CD4-positive, CD25-positive, alpha-beta regulatory T cell (primary cell): ENCODE measurements at regions not wholly inside any gene's neighbourhood (a gene's known extent, or its start where the extent isn't known, plus 50 kb on each side); places are given as distances from the start of the nearest gene placed in this dataset.
"Not testable (repeated sequence)": the region's sequence is repeated elsewhere in the genome, so short reads cannot be mapped to it uniquely, and the experiment has no call there.

Experiments
- ATAC-seq, 2 donors: fragments of 150-1000 bp; cut with Tn5 transposase; one replicate each; pipeline ENCODE4 v1.10.0; 2021; ENCODE audit warnings: low read depth in 2 of 2, moderate number of reproducible peaks in 2 of 2, moderate library complexity in 1 of 2
- DNase-seq, 3 donors: peaks; one replicate each; pipeline versions ENCODE4 v3.0.0 to v3.0.0-alpha.2; 2012 to 2022; ENCODE audit warnings: mixed read lengths in 1 of 3
- H3K27ac ChIP-seq: one replicate; pipeline ENCODE4 v1.7.0; 2013; ENCODE audit warnings: mild to moderate bottlenecking, low read length; ENCODE audit not compliant: insufficient read depth, poor library complexity, severe bottlenecking
- H3K27me3 ChIP-seq: one replicate; pipeline ENCODE4 v1.7.0; 2013; ENCODE audit warnings: low read length; ENCODE audit not compliant: control insufficient read depth, insufficient read depth
- H3K36me3 ChIP-seq: one replicate; pipeline ENCODE4 v1.7.0; 2013; ENCODE audit warnings: mild to moderate bottlenecking, low read length, moderate library complexity; ENCODE audit not compliant: control insufficient read depth, insufficient read depth
- H3K4me1 ChIP-seq: 2 replicates; pipeline ENCODE4 v1.7.0; 2013; ENCODE audit warnings: mild to moderate bottlenecking, low read length; ENCODE audit not compliant: insufficient read depth, control insufficient read depth, poor library complexity, severe bottlenecking
- H3K4me3 ChIP-seq: one replicate; pipeline ENCODE4 v1.7.0; 2013; ENCODE audit warnings: low read depth, mild to moderate bottlenecking, low read length, moderate library complexity
- H3K9me3 ChIP-seq, 2 experiments: 1 replicate in 1 of 2; 2 replicates in 1 of 2; pipeline ENCODE4 v1.7.0; 2013; ENCODE audit warnings: low read length in 2 of 2, mild to moderate bottlenecking in 1 of 2, moderate library complexity in 1 of 2; ENCODE audit not compliant: control insufficient read depth in 2 of 2
- H3K27ac Mint-ChIP-seq, 3 donors: one replicate each; pipeline ENCODE4 v1.8.0; 2020 to 2022; ENCODE audit warnings: mild to moderate bottlenecking in 3 of 3, mixed read lengths in 3 of 3, moderate library complexity in 2 of 3
- H3K27me3 Mint-ChIP-seq: one replicate; pipeline ENCODE4 v1.8.0; 2022; ENCODE audit warnings: mild to moderate bottlenecking, mixed read lengths
- H3K36me3 Mint-ChIP-seq: one replicate; pipeline ENCODE4 v1.8.0; 2020; ENCODE audit warnings: mixed read lengths
- H3K4me1 Mint-ChIP-seq, 4 donors: one replicate each; pipeline ENCODE4 v1.8.0; 2020 to 2022; ENCODE audit warnings: mixed read lengths in 4 of 4, mild to moderate bottlenecking in 1 of 4
- H3K4me3 Mint-ChIP-seq, 4 donors: one replicate each; pipeline ENCODE4 v1.8.0; 2020 to 2022; ENCODE audit warnings: mild to moderate bottlenecking in 4 of 4, mixed read lengths in 4 of 4, moderate library complexity in 3 of 4
- H3K9me3 Mint-ChIP-seq, 7 donors: one replicate each; pipeline ENCODE4 v1.8.0; 2020 to 2022; ENCODE audit warnings: mixed read lengths in 7 of 7, mild to moderate bottlenecking in 3 of 7, moderate library complexity in 2 of 7

- Mint-ChIP-seq H3K4me3 (no peak overlapping the region), H3K27ac (no peak overlapping the region), H3K9me3 (peaks cover 0 to 7% (median 2%) of the 10 kb centered on the region in 7 donors), H3K4me1 (no peaks in the 10 kb centered on the region), H3K27me3 (peaks cover 4% of the 10 kb centered on the region), H3K36me3 (no peaks in the 10 kb centered on the region)
- no peaks in the 10 kb centered on the region for H3K27me3 ChIP-seq
- no peaks in the 10 kb centered on the region for H3K36me3 ChIP-seq
- H3K9me3 ChIP-seq = no peaks in the 10 kb centered on the region
- ATAC-seq = no peak
- H3K4me3 ChIP-seq = no peak overlapping the region
- no peaks in the 10 kb centered on the region for H3K4me1 ChIP-seq
- DNase-seq = no peak
- no peak overlapping the region for H3K27ac ChIP-seq
Observed at GRCh38 chr7:91614431-91614830, 266.1 kb downstream of the MTERF1 start.

- Mint-ChIP-seq H3K27me3 (no peaks in the 10 kb centered on the region), H3K4me3 (no peak overlapping the region), H3K36me3 (no peaks in the 10 kb centered on the region), H3K9me3 (peaks cover 0 to 7% (median 0%) of the 10 kb centered on the region in 7 donors), H3K4me1 (no peaks in the 10 kb centered on the region), H3K27ac (no peak overlapping the region)
- Histone ChIP-seq H3K27me3 (no peaks in the 10 kb centered on the region), H3K27ac (no peak overlapping the region), H3K4me3 (no peak overlapping the region), H3K4me1 (no peaks in the 10 kb centered on the region), H3K36me3 (no peaks in the 10 kb centered on the region), H3K9me3 (no peaks in the 10 kb centered on the region)
- ATAC-seq (no peak), DNase-seq (no peak)
Observed at GRCh38 chr7:91618776-91619765, 261.4 kb downstream of the MTERF1 start.

GRCh38 chr7:91620827-91621226 is 259.7 kb downstream of the MTERF1 start:
- Histone ChIP-seq H3K27me3 (no peaks in the 10 kb centered on the region), H3K9me3 (no peaks in the 10 kb centered on the region), H3K4me1 (no peaks in the 10 kb centered on the region), H3K36me3 (no peaks in the 10 kb centered on the region), H3K4me3 (no peak overlapping the region), H3K27ac (no peak overlapping the region)
- H3K4me3 Mint-ChIP-seq = no peak overlapping the region
- H3K36me3 Mint-ChIP-seq = no peaks in the 10 kb centered on the region
- H3K4me1 Mint-ChIP-seq = no peaks in the 10 kb centered on the region
- peaks cover 0 to 6% (median 2%) of the 10 kb centered on the region in 7 donors for H3K9me3 Mint-ChIP-seq
- no peak overlapping the region for H3K27ac Mint-ChIP-seq
- DNase-seq (no peak), ATAC-seq (no peak)
- no peaks in the 10 kb centered on the region for H3K27me3 Mint-ChIP-seq

GRCh38 chr7:91627324-91627723 is 253.2 kb downstream of the MTERF1 start:
- H3K27ac Mint-ChIP-seq = not testable (repeated sequence)

GRCh38 chr7:91628742-91629141 is 251.8 kb downstream of the MTERF1 start:
- no peak overlapping the region for H3K27ac ChIP-seq
- Mint-ChIP-seq H3K36me3 (no peaks in the 10 kb centered on the region), H3K27me3 (no peaks in the 10 kb centered on the region), H3K4me3 (no peak overlapping the region), H3K9me3 (peaks cover 0 to 7% (median 2%) of the 10 kb centered on the region in 7 donors), H3K27ac (no peak overlapping the region), H3K4me1 (no peaks in the 10 kb centered on the region)
- H3K36me3 ChIP-seq = no peaks in the 10 kb centered on the region
- no peak overlapping the region for H3K4me3 ChIP-seq
- no peaks in the 10 kb centered on the region for H3K9me3 ChIP-seq
- DNase-seq (no peak), ATAC-seq (no peak)
- no peaks in the 10 kb centered on the region for H3K27me3 ChIP-seq
- no peaks in the 10 kb centered on the region for H3K4me1 ChIP-seq

More at GRCh38 chr7:91627324-91627723, 253.2 kb downstream of the MTERF1 start:
- H3K4me3 ChIP-seq, H3K27ac ChIP-seq, H3K36me3 ChIP-seq, ATAC-seq, H3K4me1 Mint-ChIP-seq, DNase-seq, H3K4me1 ChIP-seq, H3K27me3 Mint-ChIP-seq, H3K4me3 Mint-ChIP-seq, H3K9me3 ChIP-seq, H3K27me3 ChIP-seq, H3K36me3 Mint-ChIP-seq, H3K9me3 Mint-ChIP-seq: not testable (repeated sequence)

- H3K36me3 Mint-ChIP-seq = no peaks in the 10 kb centered on the region
- H3K4me1 Mint-ChIP-seq = no peaks in the 10 kb centered on the region
- no peak for ATAC-seq
- H3K4me3 Mint-ChIP-seq = no peak overlapping the region
- H3K4me1 ChIP-seq = no peaks in the 10 kb centered on the region
- no peaks in the 10 kb centered on the region for H3K9me3 ChIP-seq
- no peaks in the 10 kb centered on the region for H3K27me3 ChIP-seq
- H3K9me3 Mint-ChIP-seq = peaks cover 0 to 10% (median 2%) of the 10 kb centered on the region in 7 donors
- no peak overlapping the region for H3K27ac ChIP-seq
- H3K27me3 Mint-ChIP-seq = no peaks in the 10 kb centered on the region
- no peak for DNase-seq
- no peaks in the 10 kb centered on the region for H3K36me3 ChIP-seq
- H3K27ac Mint-ChIP-seq = no peak overlapping the region
- no peak overlapping the region for H3K4me3 ChIP-seq
Observed at GRCh38 chr7:91630581-91631380, 249.7 kb downstream of the MTERF1 start.

GRCh38 chr7:91632234-91632940 is 248.1 kb downstream of the MTERF1 start:
- H3K9me3 Mint-ChIP-seq = peaks cover 0 to 9% (median 2%) of the 10 kb centered on the region in 7 donors
- Histone ChIP-seq H3K4me3 (no peak overlapping the region), H3K36me3 (no peaks in the 10 kb centered on the region), H3K4me1 (no peaks in the 10 kb centered on the region), H3K27me3 (no peaks in the 10 kb centered on the region), H3K9me3 (no peaks in the 10 kb centered on the region), H3K27ac (no peak overlapping the region)
- no peaks in the 10 kb centered on the region for H3K27me3 Mint-ChIP-seq
- no peak overlapping the region for H3K27ac Mint-ChIP-seq
- no peak for ATAC-seq
- DNase-seq = no peak
- H3K4me1 Mint-ChIP-seq = no peaks in the 10 kb centered on the region
- H3K36me3 Mint-ChIP-seq = no peaks in the 10 kb centered on the region
- H3K4me3 Mint-ChIP-seq = no peak overlapping the region
